ENCODE measurements at regions not wholly inside any gene's neighbourhood (a gene's known extent, or its start where the extent isn't known, plus 50 kb on each side); places are given as distances from the start of the nearest gene placed in this dataset.

DNA sequence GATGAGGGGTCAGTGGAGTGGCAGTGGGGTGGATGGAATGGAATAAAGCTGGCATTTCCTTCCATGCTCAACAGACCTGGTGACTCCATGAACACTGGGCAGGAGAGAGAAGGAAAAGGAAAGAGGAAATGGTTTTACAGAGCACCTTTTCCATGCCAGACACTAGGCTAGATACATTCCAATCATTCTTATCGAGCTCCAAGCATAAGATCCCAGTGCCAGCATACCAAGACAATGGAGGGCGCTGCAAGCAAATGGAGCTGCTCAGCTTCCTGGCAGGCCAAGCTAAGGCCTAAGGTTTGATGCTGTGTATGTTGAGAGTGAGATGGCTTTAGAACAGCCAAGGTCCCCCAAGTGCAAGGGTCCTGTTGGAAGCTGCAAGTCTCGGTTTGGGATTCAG lies 113.2 kb downstream of the HSPH1 start:
- no peak for DNase-seq

DNA sequence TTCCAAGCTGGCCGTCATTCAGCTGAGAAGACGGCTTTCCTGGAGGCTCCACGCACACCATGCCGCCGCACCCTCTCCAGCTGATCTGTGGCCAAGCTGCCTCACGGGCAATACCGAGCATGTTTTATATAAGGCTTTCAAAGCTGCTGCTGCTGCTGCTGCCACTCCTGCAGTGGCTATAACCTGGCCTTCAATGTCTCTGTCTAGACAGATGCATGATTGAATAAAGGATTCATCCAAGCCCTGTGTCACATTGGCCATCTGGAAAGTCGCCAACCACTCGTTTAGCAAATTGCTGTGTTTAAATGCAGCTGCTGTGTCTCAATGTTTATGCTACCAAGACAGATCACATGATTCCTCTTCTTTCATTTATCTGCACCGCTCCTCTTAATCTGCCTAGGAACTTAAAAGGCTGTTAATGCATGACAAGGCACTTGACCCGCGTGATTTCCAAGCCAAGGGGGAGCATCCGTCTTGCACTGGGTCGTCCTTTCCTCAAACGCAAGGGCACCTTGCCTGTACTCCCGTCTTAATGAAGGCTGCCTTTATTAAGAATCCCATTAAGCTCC lies 114.3 kb downstream of the TEX26 start:
- DNase-seq = no peak

DNA sequence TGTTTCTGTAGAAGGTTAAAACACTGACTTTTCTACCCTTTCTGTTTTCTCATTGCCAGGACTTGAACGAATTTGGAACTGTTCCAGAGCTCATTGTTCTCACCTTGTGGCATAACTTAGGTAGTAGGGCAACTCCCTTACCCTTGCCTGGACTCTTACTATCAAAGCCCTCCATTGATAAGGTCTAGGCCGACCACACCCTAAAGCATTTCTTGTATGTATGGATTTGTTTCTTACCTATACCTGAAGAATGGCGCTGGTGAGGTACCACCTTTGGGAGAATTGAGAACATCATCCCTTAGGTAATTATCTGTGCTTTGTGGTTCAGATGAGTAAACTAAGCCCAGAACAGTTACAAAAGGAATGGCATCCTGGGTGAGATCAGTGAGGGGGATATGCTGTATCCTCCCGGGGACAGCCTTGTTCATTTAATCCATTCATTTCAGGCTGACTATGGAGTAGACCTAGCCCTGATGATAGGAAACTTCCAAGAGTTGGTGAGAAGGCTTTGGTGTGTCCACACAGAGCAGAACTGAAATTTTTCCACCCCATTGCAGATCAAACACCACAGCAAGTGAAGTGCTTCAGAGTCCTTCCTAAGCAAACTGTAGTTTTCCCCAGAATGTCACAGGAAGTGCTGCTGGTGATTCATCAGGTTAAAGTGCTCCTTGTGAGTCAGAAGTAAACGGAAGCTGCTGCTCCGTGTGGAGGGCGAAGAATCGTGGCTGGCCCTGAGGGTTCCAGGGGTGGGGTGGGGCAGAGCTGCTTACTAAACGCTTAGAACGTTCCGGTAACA lies 113.0 kb downstream of the TEX26 start:
- peak; percentile 86 for DNase-seq

DNA sequence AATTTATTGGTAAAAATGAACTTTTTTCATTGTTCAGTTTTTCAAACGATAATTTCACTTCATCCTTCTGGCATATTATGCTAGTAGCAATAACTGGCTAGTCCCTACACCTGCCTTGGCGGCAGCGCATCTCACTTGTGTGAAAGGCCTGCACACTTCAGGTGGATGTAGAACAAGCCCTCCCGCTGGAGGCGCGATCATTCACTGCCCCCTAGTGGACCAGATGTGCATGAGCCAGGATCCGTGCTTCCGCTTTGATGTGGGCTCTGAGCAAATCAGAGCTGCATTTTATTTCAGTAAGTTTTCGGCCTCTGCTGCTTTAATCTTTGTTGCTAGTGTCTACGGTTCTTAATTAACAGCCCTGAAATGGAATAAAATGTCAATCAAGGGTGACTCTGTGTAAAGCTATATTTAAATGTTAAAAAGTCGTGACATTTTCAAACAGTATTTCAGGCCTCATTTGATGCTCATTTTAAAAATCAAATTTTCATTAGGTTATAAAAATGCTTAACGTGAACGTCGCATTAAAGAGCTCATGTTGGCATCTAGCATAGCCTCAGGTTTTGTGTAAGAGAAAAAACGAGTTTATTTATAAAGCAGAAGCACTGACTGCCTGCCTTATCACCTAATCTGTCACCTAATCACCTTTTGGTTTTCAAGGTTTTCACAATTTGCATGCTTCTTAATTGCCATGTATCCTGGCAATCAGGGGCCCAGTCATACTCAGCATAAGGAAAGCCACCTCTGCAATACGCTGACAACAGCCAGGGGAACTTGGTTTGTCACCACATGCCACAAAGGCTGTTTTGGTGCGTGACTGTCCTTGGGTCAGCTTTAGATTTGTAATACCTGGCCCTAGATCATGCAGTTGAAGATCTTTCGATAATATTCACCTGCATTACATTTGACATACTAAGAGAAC lies 112.2 kb downstream of the TEX26 start:
- DNase-seq = peak; percentile 90

DNA sequence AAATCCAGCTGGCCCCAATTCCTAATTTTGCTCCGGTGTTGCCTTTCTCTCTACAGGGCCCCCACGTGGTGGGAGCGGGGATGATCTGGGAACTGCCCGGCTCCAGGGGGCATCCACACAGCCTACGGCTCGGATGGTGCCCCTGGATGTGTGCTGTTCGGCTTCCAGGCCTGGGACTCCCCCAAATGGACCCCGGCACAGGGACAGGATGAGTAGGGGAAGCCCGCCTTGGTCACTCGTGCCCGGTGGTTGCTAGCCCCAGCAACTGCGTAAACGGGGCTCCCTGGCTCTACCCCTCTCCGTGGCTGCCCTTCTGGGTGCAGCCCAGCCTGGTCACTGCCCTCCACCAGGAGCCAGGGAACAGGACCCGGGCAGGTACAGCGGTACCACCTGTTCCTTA lies 111.5 kb downstream of the TEX26 start:
- DNase-seq = no peak

DNA sequence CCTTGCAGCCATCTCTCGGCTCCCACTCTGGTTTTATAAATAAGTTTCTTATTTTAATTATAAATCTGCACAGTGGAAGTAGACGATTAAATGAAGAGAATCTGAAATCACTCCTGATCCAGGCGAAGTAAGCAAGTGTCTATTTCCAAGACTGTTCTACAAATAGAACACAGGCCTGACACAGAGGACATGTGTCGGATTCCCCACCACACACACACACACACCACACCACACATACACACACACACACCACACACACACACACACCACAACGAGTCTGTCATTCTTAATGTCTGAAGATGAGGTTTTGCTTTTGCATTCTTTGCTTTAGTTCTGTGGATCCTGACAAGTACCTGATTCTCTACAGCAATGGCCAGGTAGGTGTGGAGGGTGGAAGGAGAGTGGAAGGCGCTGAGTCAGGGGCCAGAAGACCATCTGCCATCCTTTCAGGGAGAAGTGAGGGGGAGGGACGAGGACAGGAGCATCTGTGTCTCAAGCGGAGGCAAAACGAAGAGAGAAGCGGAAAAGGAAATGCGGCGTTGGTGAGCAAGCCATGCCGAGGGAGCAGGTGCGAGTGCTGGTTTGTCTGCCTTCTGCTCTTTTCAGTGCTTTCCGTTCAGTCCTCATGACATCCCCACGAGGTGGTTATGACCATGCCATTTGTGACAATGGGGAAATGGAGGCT lies 110.2 kb downstream of the TEX26 start:
- no peak for DNase-seq

DNA sequence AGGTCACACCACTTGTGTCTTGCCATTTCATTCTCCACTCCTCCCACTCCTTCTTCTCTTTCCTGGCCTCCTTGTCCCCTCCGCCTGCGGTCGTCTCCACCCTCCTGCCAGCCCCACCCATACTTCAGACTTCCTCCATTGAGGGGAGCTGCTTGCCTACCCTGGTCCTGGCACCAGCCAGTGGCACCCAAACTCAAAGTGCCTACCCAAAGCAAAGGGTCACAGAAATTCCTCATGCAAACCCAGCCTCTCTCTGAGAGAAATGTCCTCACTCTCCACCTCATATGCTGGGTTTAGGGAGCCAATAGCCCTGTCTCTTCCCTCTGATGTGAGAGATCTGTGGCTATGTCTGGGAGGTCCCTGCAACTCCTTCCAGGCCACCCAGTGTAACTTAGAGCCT lies 109.6 kb downstream of the TEX26 start:
- no peak for DNase-seq

DNA sequence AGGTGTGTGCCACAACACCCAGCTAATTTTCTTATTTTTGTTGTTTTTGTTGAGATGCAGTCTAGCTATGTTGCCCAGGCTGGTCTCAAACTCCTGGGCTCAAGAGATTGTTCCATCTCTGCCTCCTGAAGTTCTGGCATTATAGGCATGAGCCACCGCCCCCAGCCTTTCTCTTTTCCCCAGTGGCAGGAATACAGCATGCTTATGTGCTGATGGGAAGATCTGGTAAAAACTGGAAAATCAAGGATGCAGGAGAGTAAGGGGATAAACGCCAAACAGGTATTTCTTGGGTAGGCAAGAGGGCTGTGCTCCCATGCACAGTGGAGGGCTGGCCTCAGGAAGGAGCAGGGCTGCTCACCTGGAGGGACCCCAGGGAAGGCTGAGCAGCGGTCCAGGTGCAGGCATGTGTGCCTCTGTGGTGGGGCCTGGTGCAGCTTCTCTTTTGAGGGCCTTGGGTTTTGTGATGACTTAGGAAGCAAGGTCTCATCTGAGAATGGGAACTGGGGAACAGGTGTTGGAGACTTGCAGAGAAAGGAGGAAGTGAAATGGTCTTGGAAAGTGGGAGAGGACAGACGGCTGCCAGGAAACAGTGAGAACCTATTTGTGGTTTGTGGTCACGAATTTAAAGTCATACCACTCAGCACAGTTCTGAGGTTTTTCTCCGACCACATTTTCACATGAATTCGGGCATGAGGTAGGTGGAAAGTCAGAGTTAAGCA lies 106.5 kb downstream of the TEX26 start:
- DNase-seq = peak; percentile 41

DNA sequence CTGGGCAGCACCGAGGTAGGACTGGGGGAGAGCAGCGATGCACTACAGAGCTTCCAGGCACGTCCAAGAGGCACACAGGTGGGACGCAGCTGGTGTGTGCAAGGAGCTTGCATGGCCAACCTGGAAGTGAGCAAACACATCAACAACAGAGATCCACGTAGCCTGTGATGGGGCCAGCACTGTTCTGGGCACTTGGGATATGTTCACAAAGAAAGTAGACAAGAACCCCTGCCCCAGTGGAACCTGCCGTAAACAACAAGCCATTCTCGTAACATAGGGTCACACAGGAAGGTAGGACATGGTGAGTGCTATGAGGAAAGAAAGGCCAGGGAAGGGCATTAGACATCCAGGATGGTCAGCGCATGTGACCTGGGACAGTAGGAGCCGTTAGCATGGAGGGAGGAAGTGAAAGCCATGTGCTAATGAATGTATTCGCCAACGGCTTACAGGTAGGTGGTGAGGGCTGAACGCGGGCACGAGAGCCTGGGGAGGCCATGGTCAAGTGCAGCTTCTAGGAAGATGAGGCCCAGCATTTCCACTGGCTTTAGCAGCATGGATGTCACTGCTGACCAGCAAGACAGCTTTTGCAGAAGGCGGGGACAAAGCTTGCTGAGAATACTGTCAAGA lies 105.5 kb downstream of the TEX26 start:
- DNase-seq = no peak

DNA sequence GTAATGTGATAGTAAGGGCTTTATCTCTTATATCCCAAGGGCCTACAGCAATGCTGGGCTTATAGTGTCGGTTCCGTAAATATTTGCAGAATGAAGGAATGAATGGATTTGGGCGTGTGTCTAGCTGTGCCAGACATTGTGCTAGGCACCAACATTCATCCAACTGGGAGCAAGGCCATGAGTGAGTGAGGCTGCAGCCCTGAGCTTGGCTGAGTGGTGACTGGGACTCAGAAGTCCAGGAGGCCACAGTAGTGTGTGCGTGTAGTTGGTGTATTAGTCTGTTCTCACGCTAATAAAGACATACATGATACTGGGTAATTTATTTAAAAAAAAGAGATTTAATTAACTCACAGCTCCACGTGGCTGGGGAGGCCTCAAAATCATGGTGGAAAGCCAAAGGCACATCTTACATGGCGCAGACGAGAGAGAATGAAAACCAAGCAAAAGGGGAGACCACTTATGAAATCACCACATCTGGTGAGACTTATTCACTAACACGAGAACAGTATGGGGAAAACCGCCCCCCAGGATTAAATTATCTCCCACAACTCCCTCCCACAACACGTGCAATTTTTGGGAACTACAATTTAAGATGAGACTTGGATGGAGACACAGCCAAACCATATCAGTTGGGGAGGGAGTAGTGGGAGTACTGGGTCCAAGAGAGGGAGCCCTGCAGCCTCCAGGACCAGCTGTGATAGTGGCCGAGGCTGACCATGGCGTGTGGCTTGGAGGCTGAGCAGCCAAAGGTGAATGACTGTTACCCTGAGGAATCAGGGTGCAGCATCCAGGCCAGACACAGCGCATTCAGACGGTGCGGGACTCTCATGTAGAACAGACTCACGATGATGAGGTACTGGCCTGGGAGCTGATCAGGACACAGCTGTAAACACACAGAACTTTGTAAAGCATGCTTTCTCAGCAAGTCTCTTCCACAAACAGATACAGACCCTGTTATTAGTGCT lies 104.6 kb downstream of the TEX26 start:
- DNase-seq = no peak

DNA sequence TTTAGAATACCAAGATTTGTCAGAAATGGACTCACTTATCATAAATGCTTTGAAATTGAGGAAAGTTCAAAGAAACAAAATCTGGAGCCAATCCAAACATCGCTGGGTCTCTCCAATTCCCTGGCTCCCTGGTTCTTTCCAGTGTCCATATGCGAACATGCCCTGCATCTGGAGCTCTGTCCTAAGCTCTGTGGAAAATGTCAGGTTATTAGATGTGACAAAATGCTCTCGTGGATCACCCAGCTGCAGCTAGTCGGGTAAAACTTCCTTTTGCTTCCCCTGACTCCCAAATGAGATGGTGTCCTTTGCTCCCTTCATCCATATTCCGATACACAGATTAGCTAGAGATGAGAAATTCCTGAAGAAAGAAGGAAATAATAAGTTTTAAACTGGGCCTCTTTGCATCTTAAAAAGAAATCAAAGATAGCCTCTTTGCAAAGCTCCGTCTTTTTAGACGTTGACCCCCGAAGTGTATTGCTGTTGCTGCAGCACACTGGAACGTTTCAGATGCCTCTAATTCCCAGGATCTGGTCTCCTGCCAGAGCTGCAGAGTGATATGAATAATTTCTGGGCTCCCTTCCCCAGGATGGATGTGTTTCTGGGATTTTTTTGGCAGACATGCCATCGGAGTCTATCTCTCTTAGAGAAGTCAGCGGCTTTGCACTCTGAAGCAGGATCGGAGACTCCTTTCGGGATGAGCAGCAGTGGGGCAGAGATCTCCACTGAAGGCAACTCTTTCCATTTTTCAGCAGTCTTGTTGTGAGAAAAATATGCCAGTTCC lies 102.9 kb downstream of the TEX26 start:
- no peak for DNase-seq

DNA sequence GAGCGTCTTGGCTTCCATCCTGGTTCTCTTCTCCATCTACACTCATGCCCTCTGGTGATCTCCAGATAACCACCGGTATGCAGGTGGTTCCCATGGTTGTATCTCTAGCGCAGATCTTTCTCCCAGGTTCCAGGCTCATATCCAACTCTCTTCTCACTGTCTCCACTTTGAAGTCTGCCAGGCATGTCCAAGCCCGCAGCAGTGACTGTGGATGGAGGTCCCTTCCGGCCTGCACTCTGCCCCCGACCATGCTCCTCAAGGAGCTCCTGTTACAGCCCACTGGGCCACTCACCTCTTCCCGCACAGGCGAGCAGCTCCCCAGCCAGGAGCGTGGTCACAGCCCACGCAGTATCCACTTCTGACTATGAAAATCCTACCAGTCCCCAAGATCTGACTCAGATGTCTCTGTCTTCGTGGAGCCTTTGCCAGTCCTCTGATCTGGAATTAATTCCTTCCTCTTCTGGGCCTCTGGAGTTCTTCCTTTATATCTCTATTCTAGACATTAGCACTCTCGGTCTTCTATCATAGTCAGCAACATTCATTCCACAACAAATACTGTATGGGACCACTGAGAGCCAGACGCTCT lies 100.2 kb downstream of the TEX26 start:
- no peak for DNase-seq

DNA sequence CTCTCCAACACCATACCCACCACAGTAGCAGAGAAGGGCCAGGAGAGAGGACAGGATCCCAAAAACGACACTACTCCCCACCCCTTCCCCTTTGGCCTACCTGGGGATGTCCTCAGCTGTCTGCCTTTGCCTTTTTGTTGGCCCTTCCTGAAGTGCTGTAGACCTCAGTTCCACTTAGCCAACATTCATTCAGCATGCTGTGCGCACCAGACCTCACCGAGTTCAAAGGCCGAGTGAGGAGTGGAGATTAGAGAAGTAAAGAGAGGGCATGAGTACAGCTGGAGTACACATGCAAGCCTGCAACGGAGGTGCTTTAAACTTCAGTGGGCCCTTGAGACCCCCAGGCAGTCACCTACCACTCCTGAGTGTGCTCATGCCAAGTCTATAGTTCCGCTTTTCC lies 99.0 kb downstream of the TEX26 start:
- no peak for DNase-seq

DNA sequence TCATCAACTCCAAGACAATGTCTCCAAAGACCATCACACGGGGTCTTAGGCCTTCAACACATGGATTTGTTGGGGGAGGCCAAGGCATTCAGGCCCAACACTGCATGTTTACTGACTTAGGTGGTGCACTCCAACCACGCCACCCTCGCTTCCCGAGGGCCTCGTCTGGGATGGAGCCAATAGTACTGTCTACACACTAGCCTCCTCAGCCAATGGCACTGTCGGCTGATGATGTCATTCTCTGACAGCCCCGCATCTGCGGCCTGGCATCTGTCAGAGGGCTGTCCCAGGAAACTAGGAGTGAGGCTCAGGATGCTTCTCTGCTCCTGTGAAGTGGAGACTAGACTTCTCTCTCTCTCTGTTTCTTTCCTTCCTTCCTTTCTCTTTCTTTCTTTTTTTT lies 96.6 kb downstream of the TEX26 start:
- DNase-seq = no peak

DNA sequence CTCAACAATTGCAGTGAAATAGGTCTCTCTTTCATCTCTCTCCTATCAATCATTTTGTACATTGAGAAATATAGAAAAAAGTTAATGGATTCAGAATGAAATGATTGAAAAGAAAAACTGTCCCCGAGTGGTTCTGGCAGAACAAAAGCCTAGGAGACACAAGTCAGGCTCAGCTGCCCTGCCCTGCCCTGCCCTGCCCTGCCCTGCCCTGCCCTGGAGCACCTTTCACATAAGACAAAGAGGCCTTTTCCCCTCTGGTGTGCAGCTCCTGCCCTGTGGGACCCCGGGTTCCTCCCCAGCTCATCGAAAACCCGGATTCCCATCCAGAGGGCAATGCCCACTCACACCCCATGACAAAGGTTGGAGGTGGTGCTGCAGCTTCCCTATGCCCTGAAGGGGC lies 94.7 kb downstream of the TEX26 start:
- DNase-seq = no peak
